ENCODE measurements at regions not wholly inside any gene's neighbourhood (a gene's known extent, or its start where the extent isn't known, plus 50 kb on each side); places are given as distances from the start of the nearest gene placed in this dataset.

GRCh38 chr19:29884044-29884443 lies 58.0 kb upstream of the URI1 start:
- TF ChIP-seq POLR2A (IDR thresholded peaks at IDR 0.05) (no peak), CTCF (IDR thresholded peaks at IDR 0.05) (no peak)

All from testis (tissue), 2 donors.